Body of pancreas (tissue), 4 donors: ENCODE measurements at regions not wholly inside any gene's neighbourhood (a gene's known extent, or its start where the extent isn't known, plus 50 kb on each side); places are given as distances from the start of the nearest gene placed in this dataset.

Source experiments
- ATAC-seq: fragments of 150-250 bp; one replicate; pipeline ENCODE4 v1.9.1; 2016
- DNase-seq, 4 donors: peaks; one replicate each; pipeline ENCODE4 v3.0.0-alpha.2; 2019
- H3K27ac ChIP-seq, 4 donors: fragments of 200-600 bp; sonication (generic); 1 replicate in 3 of 4; 2 replicates in 1 of 4; pipeline versions ENCODE4 v1.5.1 to v1.6.1; 2016 to 2019; ENCODE audit warnings: mild to moderate bottlenecking in 1 of 4, mixed read lengths in 1 of 4, moderate library complexity in 1 of 4
- H3K27me3 ChIP-seq, 2 donors: fragments of 200-600 bp; sonication (generic); one replicate each; pipeline ENCODE4 v1.6.0; 2016; ENCODE audit warnings: mild to moderate bottlenecking in 1 of 2
- H3K36me3 ChIP-seq, 2 donors: fragments of 200-600 bp; sonication (generic); replicated peaks in 1 of 2; 2 replicates each; pipeline ENCODE4 v1.5.1; 2016; ENCODE audit warnings: low read depth in 2 of 2; ENCODE audit not compliant: insufficient read depth in 1 of 2
- H3K4me1 ChIP-seq: fragments of 200-600 bp; sonication (generic); one replicate; pipeline ENCODE4 v1.6.0; 2016
- H3K4me3 ChIP-seq, 2 donors: fragments of 200-600 bp; sonication (generic); 1 replicate in 1 of 2; 2 replicates in 1 of 2; pipeline ENCODE4 v1.5.1; 2016 to 2019
- H3K9me3 ChIP-seq, 3 donors: fragments of 200-600 bp; sonication (generic); 1 replicate in 2 of 3; 2 replicates in 1 of 3; pipeline ENCODE4 v1.5.1; 2016
- CTCF ChIP-seq, 7 experiments: fragments of 450-650 bp in 4 of 7; fragments of 200-600 bp in 3 of 7; sonication (generic) in 3 of 7; IDR thresholded peaks; one replicate each; pipeline ENCODE4 v1.5.1; 2016 to 2019; ENCODE audit warnings: antibody characterized with exemption in 7 of 7
- POLR2A ChIP-seq, 3 donors: fragments of 450-650 bp; IDR thresholded peaks; one replicate each; pipeline ENCODE4 v1.6.1; 2016; ENCODE audit warnings: antibody characterized with exemption in 3 of 3, mild to moderate bottlenecking in 2 of 3
- WGBS, 2 donors: methylation state at CpG; one replicate each; pipeline ENCODE4 v1.1.5; 2017; 5-methylcytosine and 5-hydroxymethylcytosine counted together
- intact Hi-C: fragments of 100-400 bp; cut with DNase I; formaldehyde crosslinking; loops from one replicate; pipeline ENCODE4 v1.15.1; 2023

GRCh38 chr17:34733333-34733732 is 154.0 kb downstream of the TMEM132E start:
- no peaks in the 10 kb centered on the region for H3K4me1 ChIP-seq
- no peak for DNase-seq
- H3K9me3 ChIP-seq, result no peaks in the 10 kb centered on the region
- no peaks in the 10 kb centered on the region for H3K27me3 ChIP-seq
- H3K36me3 ChIP-seq, result no peaks in the 10 kb centered on the region
- 43 to 62% methylated on average over 5 of the region's 5 CpGs for WGBS, 2 donors
- TF ChIP-seq POLR2A (IDR thresholded peaks at IDR 0.05) (no peak), CTCF (IDR thresholded peaks at IDR 0.05) (no peak)
- intact Hi-C loops, result no loop called here
- no peak overlapping the region for H3K4me3 ChIP-seq
- no peak overlapping the region for H3K27ac ChIP-seq
- ATAC-seq, result no peak

- 41 to 52% methylated on average over 3 of the region's 3 CpGs for WGBS, 2 donors
- Histone ChIP-seq H3K27me3 (no peaks in the 10 kb centered on the region), H3K36me3 (no peaks in the 10 kb centered on the region), H3K9me3 (no peaks in the 10 kb centered on the region), H3K4me3 (no peak overlapping the region), H3K4me1 (no peaks in the 10 kb centered on the region), H3K27ac (no peak overlapping the region)
- intact Hi-C loops, result no loop called here
- ATAC-seq, result no peak
- no peak for DNase-seq
- TF ChIP-seq POLR2A (IDR thresholded peaks at IDR 0.05) (no peak), CTCF (IDR thresholded peaks at IDR 0.05) (no peak)
Measured at GRCh38 chr17:34730816-34731215, 151.4 kb downstream of the TMEM132E start.

- DNase-seq (no peak), ATAC-seq (no peak)
- no peaks in the 10 kb centered on the region for H3K9me3 ChIP-seq
- no peak overlapping the region for H3K27ac ChIP-seq
- no peak overlapping the region for H3K4me3 ChIP-seq
- 67 to 68% methylated on average over 10 of the region's 10 CpGs for WGBS, 2 donors
- no peaks in the 10 kb centered on the region for H3K4me1 ChIP-seq
- intact Hi-C loops, result no loop called here
- H3K27me3 ChIP-seq, result no peaks in the 10 kb centered on the region
- H3K36me3 ChIP-seq, result no peaks in the 10 kb centered on the region
- TF ChIP-seq CTCF (IDR thresholded peaks at IDR 0.05) (no peak), POLR2A (IDR thresholded peaks at IDR 0.05) (no peak)
Measured at GRCh38 chr17:34728771-34729310, 149.5 kb downstream of the TMEM132E start.

- H3K27ac ChIP-seq, result no peak overlapping the region
- no peak for TF ChIP-seq CTCF (IDR thresholded peaks at IDR 0.05)
- no peak for DNase-seq
- no peaks in the 10 kb centered on the region for H3K9me3 ChIP-seq
- ATAC-seq, result no peak
- intact Hi-C loops, result no loop called here
- no peak overlapping the region for H3K4me3 ChIP-seq
- no peaks in the 10 kb centered on the region for H3K27me3 ChIP-seq
- H3K4me1 ChIP-seq, result no peaks in the 10 kb centered on the region
- H3K36me3 ChIP-seq, result no peaks in the 10 kb centered on the region
- 56 to 60% methylated on average over 6 of the region's 6 CpGs for WGBS, 2 donors
Measured at GRCh38 chr17:34727601-34728000, 148.2 kb downstream of the TMEM132E start.

- no peak overlapping the region for H3K27ac ChIP-seq
- TF ChIP-seq POLR2A (IDR thresholded peaks at IDR 0.05), result no peak
- H3K4me1 ChIP-seq, result peaks cover 1% of the 10 kb centered on the region
- no peaks in the 10 kb centered on the region for H3K27me3 ChIP-seq
- 72 to 74% methylated on average over 4 to 6 of the region's 6 CpGs for WGBS, 2 donors
- DNase-seq (no peak), ATAC-seq (no peak)
- no peaks in the 10 kb centered on the region for H3K9me3 ChIP-seq
- H3K36me3 ChIP-seq, result no peaks in the 10 kb centered on the region
- no peak overlapping the region for H3K4me3 ChIP-seq
- intact Hi-C loops, result no loop called here
Measured at GRCh38 chr17:34726536-34727384, 147.4 kb downstream of the TMEM132E start.
